Activated B cell treated with CpG ODN at 0.5 μM for 24 hours (primary cell): ENCODE measurements at regions not wholly inside any gene's neighbourhood (a gene's known extent, or its start where the extent isn't known, plus 50 kb on each side); places are given as distances from the start of the nearest gene placed in this dataset.

Experiments
- ATAC-seq: fragments of 200-7000 bp; cut with Tn5 transposase; one replicate; pipeline ENCODE4 v1.10.0; 2021; ENCODE audit warnings: low read depth, mild to moderate bottlenecking, moderate library complexity
- CTCF ChIA-PET: fragments of 350-600 bp; sonication (Branson Sonifier 250); formaldehyde crosslinking; loops from one replicate; lab custom pipeline; 2021; ENCODE audit warnings: antibody characterized with exemption; lab: Charles Lee
- POLR2A ChIA-PET: fragments of 350-600 bp; sonication (Branson Sonifier 250); formaldehyde crosslinking; loops from one replicate; lab custom pipeline; 2021; ENCODE audit warnings: antibody characterized with exemption; lab: Charles Lee
- DNase-seq: peaks from one replicate; pipeline ENCODE4 v3.0.0; 2022
- H3K27ac Mint-ChIP-seq: one replicate; pipeline ENCODE4 v1.8.0; 2020; ENCODE audit warnings: mixed read lengths
- H3K27me3 Mint-ChIP-seq: one replicate; pipeline ENCODE4 v1.8.0; 2021; ENCODE audit warnings: mixed read lengths
- H3K36me3 Mint-ChIP-seq: one replicate; pipeline ENCODE4 v1.8.0; 2021; ENCODE audit warnings: low read depth, mixed read lengths
- H3K4me1 Mint-ChIP-seq: one replicate; pipeline ENCODE4 v1.8.0; 2021; ENCODE audit warnings: mixed read lengths
- H3K4me3 Mint-ChIP-seq: one replicate; pipeline ENCODE4 v1.8.0; 2020; ENCODE audit warnings: mild to moderate bottlenecking, mixed read lengths
- H3K9me3 Mint-ChIP-seq: one replicate; pipeline ENCODE4 v1.8.0; 2020; ENCODE audit warnings: mixed read lengths
- CTCF ChIP-seq: fragments of 200-600 bp; IDR thresholded peaks from one replicate; pipeline ENCODE4 v1.8.0; 2022; ENCODE audit warnings: antibody characterized with exemption, mild to moderate bottlenecking
- intact Hi-C: fragments of 100-400 bp; cut with micrococcal nuclease; formaldehyde crosslinking; loops from one replicate; pipeline ENCODE4 v1.15.1; 2024

- no peak overlapping the region for H3K27ac Mint-ChIP-seq
- no peak overlapping the region for H3K4me3 Mint-ChIP-seq
- ATAC-seq (no peak), DNase-seq (no peak)
- ChIA-PET POLR2A (no interaction called here), CTCF (no interaction called here)
- H3K9me3 Mint-ChIP-seq: no peaks in the 10 kb centered on the region
- no peaks in the 10 kb centered on the region for H3K36me3 Mint-ChIP-seq
- H3K4me1 Mint-ChIP-seq: no peaks in the 10 kb centered on the region
- TF ChIP-seq CTCF: no peak
- no peaks in the 10 kb centered on the region for H3K27me3 Mint-ChIP-seq
- intact Hi-C loops: no loop called here
These were observed 505.1 kb downstream of the IRS2 start for GRCh38 chr13:109281017-109281902.

- POLR2A ChIA-PET: no interaction called here
- DNase-seq: no peak
- H3K27me3 Mint-ChIP-seq: no peaks in the 10 kb centered on the region
- no peak overlapping the region for H3K4me3 Mint-ChIP-seq
- TF ChIP-seq CTCF: no peak
- no peaks in the 10 kb centered on the region for H3K4me1 Mint-ChIP-seq
- H3K36me3 Mint-ChIP-seq: no peaks in the 10 kb centered on the region
- CTCF ChIA-PET: no interaction called here
- H3K27ac Mint-ChIP-seq: no peak overlapping the region
- intact Hi-C loops: loop anchor here (10.0 kb wide), 1 partner anchor 131 kb away; no protein-coding TSS in a partner anchor
- H3K9me3 Mint-ChIP-seq: no peaks in the 10 kb centered on the region
- ATAC-seq: no peak
These were observed 510.1 kb downstream of the IRS2 start for GRCh38 chr13:109276261-109276660.

- H3K36me3 Mint-ChIP-seq: no peaks in the 10 kb centered on the region
- H3K4me3 Mint-ChIP-seq: no peak overlapping the region
- no peaks in the 10 kb centered on the region for H3K9me3 Mint-ChIP-seq
- no peaks in the 10 kb centered on the region for H3K4me1 Mint-ChIP-seq
- no peak overlapping the region for H3K27ac Mint-ChIP-seq
- intact Hi-C loops: loop anchor here (10.0 kb wide), 1 partner anchor 131 kb away; no protein-coding TSS in a partner anchor
- ATAC-seq (no peak), DNase-seq (no peak)
- POLR2A ChIA-PET: no interaction called here
- CTCF ChIA-PET: no interaction called here
- no peaks in the 10 kb centered on the region for H3K27me3 Mint-ChIP-seq
- no peak for TF ChIP-seq CTCF
These were observed 510.5 kb downstream of the IRS2 start for GRCh38 chr13:109275852-109276251.

GRCh38 chr13:109275139-109275745 lies 511.1 kb downstream of the IRS2 start:
- DNase-seq: no peak
- Mint-ChIP-seq H3K27ac (no peak overlapping the region), H3K36me3 (no peaks in the 10 kb centered on the region), H3K27me3 (no peaks in the 10 kb centered on the region), H3K4me1 (no peaks in the 10 kb centered on the region), H3K4me3 (no peak overlapping the region), H3K9me3 (no peaks in the 10 kb centered on the region)
- intact Hi-C loops: loop anchor here (10.0 kb wide), 1 partner anchor 130 kb away; no protein-coding TSS in a partner anchor
- no peak for TF ChIP-seq CTCF
- no peak for ATAC-seq
- POLR2A ChIA-PET: no interaction called here
- CTCF ChIA-PET: no interaction called here

GRCh38 chr13:109274188-109274821 lies 512.1 kb downstream of the IRS2 start:
- ChIA-PET POLR2A (no interaction called here), CTCF (no interaction called here)
- Mint-ChIP-seq H3K4me3 (no peak overlapping the region), H3K27me3 (no peaks in the 10 kb centered on the region), H3K36me3 (no peaks in the 10 kb centered on the region), H3K9me3 (no peaks in the 10 kb centered on the region), H3K4me1 (no peaks in the 10 kb centered on the region), H3K27ac (no peak overlapping the region)
- DNase-seq (no peak), ATAC-seq (no peak)
- TF ChIP-seq CTCF: no peak
- intact Hi-C loops: loop anchor here (10.0 kb wide), 1 partner anchor 130 kb away; no protein-coding TSS in a partner anchor
